DND-41 (cell line): ENCODE measurements at regions not wholly inside any gene's neighbourhood (a gene's known extent, or its start where the extent isn't known, plus 50 kb on each side); places are given as distances from the start of the nearest gene placed in this dataset.

Experiments
- ATAC-seq: fragments of 200-7000 bp; cut with Tn5 transposase; 3 replicates; pipeline ENCODE4 v1.9.1; 2021; ENCODE audit warnings: low read depth; ENCODE audit not compliant: insufficient read depth
- DNase-seq: peaks from one replicate; pipeline ENCODE4 v3.0.0-alpha.2; 2020
- H2AFZ ChIP-seq: 2 replicates; pipeline ENCODE4 v1.6.0; 2012; ENCODE audit warnings: low read depth, low read length
- H3K27ac ChIP-seq: 2 replicates; pipeline ENCODE4 v1.5.1; 2012; ENCODE audit warnings: low read length, inconsistent platforms
- H3K27me3 ChIP-seq: fragments of 200-600 bp; sonication (generic); 2 replicates; pipeline ENCODE4 v1.6.0; 2012; ENCODE audit warnings: low read length, mild to moderate bottlenecking, inconsistent platforms; ENCODE audit not compliant: insufficient read depth, poor library complexity
- H3K36me3 ChIP-seq: 2 replicates; pipeline ENCODE4 v1.5.1; 2012; ENCODE audit warnings: low read length, inconsistent platforms; ENCODE audit not compliant: insufficient read depth
- H3K4me1 ChIP-seq: 2 replicates; pipeline ENCODE4 v1.5.1; 2012; ENCODE audit warnings: mild to moderate bottlenecking, low read length; ENCODE audit not compliant: insufficient read depth
- H3K4me2 ChIP-seq: 2 replicates; pipeline ENCODE4 v1.6.0; 2012; ENCODE audit warnings: mild to moderate bottlenecking, moderate library complexity, low read length, inconsistent platforms; ENCODE audit not compliant: insufficient read depth
- H3K4me3 ChIP-seq, 2 experiments: fragments of 200-600 bp in 1 of 2; shearing (Covaris generic) in 1 of 2; 2 replicates each; pipeline ENCODE4 v1.5.1; 2012 to 2016; ENCODE audit warnings: inconsistent platforms in 2 of 2, low read length in 2 of 2, mild to moderate bottlenecking in 2 of 2, low read depth in 1 of 2, moderate library complexity in 1 of 2
- H3K79me2 ChIP-seq: 2 replicates; pipeline ENCODE4 v1.6.0; 2012; ENCODE audit warnings: low read length, inconsistent platforms; ENCODE audit not compliant: insufficient read depth
- H3K9ac ChIP-seq: 2 replicates; pipeline ENCODE4 v1.6.0; 2012; ENCODE audit warnings: low read depth, mild to moderate bottlenecking, inconsistent platforms, low read length, moderate library complexity
- H3K9me3 ChIP-seq: 2 replicates; pipeline ENCODE4 v1.5.1; 2012; ENCODE audit warnings: low read length, moderate library complexity, mild to moderate bottlenecking, inconsistent platforms; ENCODE audit not compliant: insufficient read depth, severe bottlenecking
- H4K20me1 ChIP-seq: 2 replicates; pipeline ENCODE4 v1.6.0; 2012; ENCODE audit warnings: low read length; ENCODE audit not compliant: insufficient read depth
- CTCF ChIP-seq: IDR thresholded peaks from 2 replicates; pipeline ENCODE4 v1.5.1; 2012; ENCODE audit warnings: borderline replicate concordance, low read length, moderate library complexity, mild to moderate bottlenecking; ENCODE audit not compliant: poor library complexity, severe bottlenecking; ENCODE audit errors: extremely low read depth
- EZH2 ChIP-seq: IDR thresholded peaks from 3 replicates; pipeline ENCODE4 v1.6.1; 2012; ENCODE audit warnings: borderline replicate concordance, low read depth, mild to moderate bottlenecking, moderate library complexity, low read length, inconsistent platforms; ENCODE audit not compliant: severe bottlenecking

DNA sequence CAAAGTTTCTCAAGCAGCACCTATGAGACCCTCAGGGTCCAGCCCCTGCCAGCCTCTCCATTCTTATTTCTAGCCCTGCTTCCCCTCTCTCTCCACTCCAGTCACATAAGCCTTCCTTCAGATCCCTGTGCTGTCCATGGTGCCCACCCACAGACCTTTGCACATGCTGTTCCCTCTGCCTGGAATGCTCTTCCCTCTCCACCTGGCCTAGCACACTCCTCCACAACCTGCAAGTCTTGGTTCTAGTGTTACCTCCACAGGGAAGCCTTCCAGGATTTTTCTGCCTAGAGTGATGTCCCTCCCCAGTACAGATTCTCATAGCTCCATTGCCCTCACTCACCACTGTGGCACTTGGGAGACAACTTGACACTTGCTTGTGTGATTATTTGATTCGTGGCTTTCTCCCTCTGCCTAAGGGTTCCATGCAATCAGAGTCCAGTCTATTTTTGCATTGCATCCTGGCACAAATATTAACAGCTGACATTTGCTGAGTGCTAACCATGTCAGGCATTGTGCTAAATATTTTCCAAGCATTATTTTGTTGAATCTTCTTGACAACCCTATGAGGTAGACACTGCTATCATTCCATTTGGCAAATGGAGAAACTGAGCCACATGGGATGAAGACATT lies 127.3 kb downstream of the SYF2 start:
- DNase-seq: no peak
- Histone ChIP-seq H3K4me2 (no peak overlapping the region), H3K9ac (no peak overlapping the region), H4K20me1 (peaks cover 5% of the 10 kb centered on the region; the same call in 1 of the 2 replicates), H3K79me2 (no peaks in the 10 kb centered on the region), H2AFZ (no peak overlapping the region), H3K27ac (no peak overlapping the region), H3K4me1 (peaks cover 7% of the 10 kb centered on the region; the same call in 1 of the 2 replicates), H3K36me3 (no peaks in the 10 kb centered on the region), H3K4me3 (no peak overlapping the region), H3K9me3 (peaks cover 4% of the 10 kb centered on the region), H3K27me3 (peaks cover 3% of the 10 kb centered on the region)
- ATAC-seq: no peak
- no peak for TF ChIP-seq EZH2
- TF ChIP-seq CTCF: no peak

- Histone ChIP-seq H3K27ac (no peak overlapping the region), H3K4me3 (no peak overlapping the region), H3K9me3 (no peaks in the 10 kb centered on the region), H3K4me1 (peaks cover 18% of the 10 kb centered on the region), H3K27me3 (peaks cover 11% of the 10 kb centered on the region), H3K79me2 (no peaks in the 10 kb centered on the region), H3K36me3 (no peaks in the 10 kb centered on the region), H4K20me1 (peaks cover 5% of the 10 kb centered on the region; the same call in 1 of the 2 replicates), H2AFZ (no peak overlapping the region), H3K4me2 (no peak overlapping the region), H3K9ac (no peak overlapping the region)
- ATAC-seq: no peak
- no peak for TF ChIP-seq EZH2
- TF ChIP-seq CTCF: no peak
- DNase-seq: no peak
Observed at GRCh38 chr1:25103164-25103795, 129.0 kb downstream of the SYF2 start.

DNA sequence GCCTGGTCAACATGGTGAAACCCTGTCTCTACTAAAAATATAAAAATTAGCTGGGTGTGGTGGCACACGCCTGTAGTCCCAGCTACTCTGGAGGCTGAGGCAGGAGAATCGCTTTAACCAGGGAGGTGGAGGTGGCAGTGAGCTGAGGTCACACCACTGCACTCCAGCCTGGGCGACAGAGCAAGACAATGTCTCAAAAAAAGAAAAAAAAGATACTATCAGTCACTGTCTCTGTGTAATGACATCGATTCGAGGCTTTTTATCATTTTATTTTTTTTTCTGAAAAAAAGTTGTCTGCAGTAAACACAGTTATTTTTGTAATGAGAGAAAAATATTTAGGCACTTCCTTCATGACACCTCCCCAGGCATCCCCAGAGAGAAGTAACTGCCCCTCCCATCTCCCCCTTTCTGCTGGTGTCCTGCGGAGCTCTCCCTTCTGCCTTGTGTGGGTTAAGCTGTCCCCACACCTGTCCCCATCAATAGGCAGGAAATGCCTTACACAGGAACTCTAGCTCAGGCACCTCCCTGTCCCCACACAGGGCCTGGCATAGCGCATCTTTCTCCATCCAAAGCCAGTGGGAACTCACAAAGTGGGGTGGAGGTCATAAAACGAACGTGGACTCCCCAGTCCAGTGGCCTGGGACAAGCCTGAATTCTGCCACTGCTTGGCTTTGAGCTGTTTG lies 132.0 kb downstream of the SYF2 start:
- Histone ChIP-seq H2AFZ (no peak overlapping the region), H3K79me2 (no peaks in the 10 kb centered on the region), H4K20me1 (peaks cover 5% of the 10 kb centered on the region; the same call in 1 of the 2 replicates), H3K9me3 (no peaks in the 10 kb centered on the region), H3K9ac (no peak overlapping the region), H3K27me3 (peaks cover 18% of the 10 kb centered on the region), H3K4me1 (peaks cover 18% of the 10 kb centered on the region), H3K36me3 (no peaks in the 10 kb centered on the region), H3K4me3 (no peak overlapping the region), H3K4me2 (no peak overlapping the region), H3K27ac (no peak overlapping the region)
- no peak for DNase-seq
- TF ChIP-seq CTCF: no peak
- no peak for TF ChIP-seq EZH2
- ATAC-seq: no peak
